Spinal cord (tissue), 9 donors: ENCODE measurements at regions not wholly inside any gene's neighbourhood (a gene's known extent, or its start where the extent isn't known, plus 50 kb on each side); places are given as distances from the start of the nearest gene placed in this dataset.

ENCODE experiments used
- DNase-seq, 6 donors: peaks; one replicate each; pipeline versions ENCODE4 v3.0.0 to v3.0.0-alpha.2; 2013 to 2015; ENCODE audit warnings: low spot score in 6 of 6, low read depth in 4 of 6
- H3K27ac ChIP-seq: one replicate; pipeline ENCODE4 v1.5.1; 2013; ENCODE audit warnings: low read depth, low read length, control low read depth
- H3K27me3 ChIP-seq: one replicate; pipeline ENCODE4 v1.6.1; 2013; ENCODE audit warnings: low read length; ENCODE audit not compliant: control insufficient read depth, insufficient read depth
- H3K36me3 ChIP-seq: one replicate; pipeline ENCODE4 v1.6.1; 2013; ENCODE audit warnings: low read length; ENCODE audit not compliant: control insufficient read depth, insufficient read depth
- H3K4me1 ChIP-seq: one replicate; pipeline ENCODE4 v1.6.1; 2013; ENCODE audit warnings: low read length; ENCODE audit not compliant: control insufficient read depth, insufficient read depth
- H3K4me3 ChIP-seq: one replicate; pipeline ENCODE4 v1.5.1; 2013; ENCODE audit warnings: low read depth, low read length, control low read depth
- H3K9me3 ChIP-seq: one replicate; pipeline ENCODE4 v1.6.1; 2013; ENCODE audit warnings: low read length; ENCODE audit not compliant: control insufficient read depth, insufficient read depth
- WGBS: methylation state at CpG from one replicate; pipeline ENCODE4 v1.1.5; 2013; ENCODE audit warnings: missing lambda C conversion rate; ENCODE audit not compliant: insufficient coverage; 5-methylcytosine and 5-hydroxymethylcytosine counted together
- donor health status: healthy.

- Histone ChIP-seq H3K27ac (no peak overlapping the region), H3K4me1 (no peaks in the 10 kb centered on the region), H3K27me3 (no peaks in the 10 kb centered on the region), H3K9me3 (no peaks in the 10 kb centered on the region), H3K36me3 (no peaks in the 10 kb centered on the region), H3K4me3 (no peak overlapping the region)
- DNase-seq = peak in 1 of 6 donors; percentile 27
- WGBS = 88% methylated on average over 1 of the region's 3 CpGs
Observed at GRCh38 chr15:87209891-87210689, 1046.4 kb downstream of the NTRK3 start.

GRCh38 chr15:87207990-87208580 lies 1048.5 kb downstream of the NTRK3 start:
- DNase-seq = no peak

GRCh38 chr15:87207251-87207650 lies 1049.3 kb downstream of the NTRK3 start:
- WGBS = no CpG with 5 or more reads among the region's 2 CpGs
- no peaks in the 10 kb centered on the region for H3K4me1 ChIP-seq
- H3K9me3 ChIP-seq = no peaks in the 10 kb centered on the region
- no peaks in the 10 kb centered on the region for H3K36me3 ChIP-seq
- H3K27ac ChIP-seq = no peak overlapping the region
- DNase-seq = no peak
- no peak overlapping the region for H3K4me3 ChIP-seq
- H3K27me3 ChIP-seq = no peaks in the 10 kb centered on the region

More at GRCh38 chr15:87207990-87208580, 1048.5 kb downstream of the NTRK3 start:
- no peaks in the 10 kb centered on the region for H3K9me3 ChIP-seq
- no peaks in the 10 kb centered on the region for H3K27me3 ChIP-seq
- H3K36me3 ChIP-seq = no peaks in the 10 kb centered on the region
- H3K4me3 ChIP-seq = no peak overlapping the region
- H3K27ac ChIP-seq = no peak overlapping the region
- no peaks in the 10 kb centered on the region for H3K4me1 ChIP-seq

- DNase-seq = no peak
- H3K27me3 ChIP-seq = no peaks in the 10 kb centered on the region
- no peak overlapping the region for H3K4me3 ChIP-seq
- no peaks in the 10 kb centered on the region for H3K36me3 ChIP-seq
- no peaks in the 10 kb centered on the region for H3K9me3 ChIP-seq
- H3K4me1 ChIP-seq = no peaks in the 10 kb centered on the region
- 100% methylated on average over 1 of the region's 2 CpGs for WGBS
- H3K27ac ChIP-seq = no peak overlapping the region
Observed at GRCh38 chr15:87201986-87202385, 1054.6 kb downstream of the NTRK3 start.

- H3K27me3 ChIP-seq = no peaks in the 10 kb centered on the region
- no peak overlapping the region for H3K27ac ChIP-seq
- no peak for DNase-seq
- no peaks in the 10 kb centered on the region for H3K9me3 ChIP-seq
- no peak overlapping the region for H3K4me3 ChIP-seq
- WGBS = 100% methylated on average over 1 of the region's 2 CpGs
- H3K4me1 ChIP-seq = no peaks in the 10 kb centered on the region
- H3K36me3 ChIP-seq = no peaks in the 10 kb centered on the region
Observed at GRCh38 chr15:87200149-87200548, 1056.4 kb downstream of the NTRK3 start.

- 92% methylated on average over 1 of the region's 3 CpGs for WGBS
- Histone ChIP-seq H3K27ac (no peak overlapping the region), H3K4me3 (no peak overlapping the region), H3K4me1 (no peaks in the 10 kb centered on the region), H3K36me3 (no peaks in the 10 kb centered on the region), H3K9me3 (no peaks in the 10 kb centered on the region), H3K27me3 (no peaks in the 10 kb centered on the region)
- peak in 1 of 6 donors; percentile 70 for DNase-seq
Observed at GRCh38 chr15:87197981-87198380, 1058.6 kb downstream of the NTRK3 start.

- Histone ChIP-seq H3K36me3 (no peaks in the 10 kb centered on the region), H3K9me3 (no peaks in the 10 kb centered on the region), H3K4me3 (no peak overlapping the region), H3K4me1 (no peaks in the 10 kb centered on the region), H3K27ac (no peak overlapping the region), H3K27me3 (no peaks in the 10 kb centered on the region)
- peak in 1 of 6 donors; percentile 27 for DNase-seq
- no CpG with 5 or more reads among the region's 4 CpGs for WGBS
Observed at GRCh38 chr15:87196498-87196897, 1060.0 kb downstream of the NTRK3 start.

- Histone ChIP-seq H3K4me3 (no peak overlapping the region), H3K4me1 (no peaks in the 10 kb centered on the region), H3K27ac (no peak overlapping the region), H3K9me3 (no peaks in the 10 kb centered on the region), H3K36me3 (no peaks in the 10 kb centered on the region), H3K27me3 (no peaks in the 10 kb centered on the region)
- DNase-seq = no peak
- 83% methylated on average over 2 of the region's 6 CpGs for WGBS
Observed at GRCh38 chr15:87193481-87193880, 1063.1 kb downstream of the NTRK3 start.

GRCh38 chr15:87167706-87168105 lies 1088.0 kb downstream of the AGBL1 start:
- Histone ChIP-seq H3K27ac (no peak overlapping the region), H3K4me3 (no peak overlapping the region), H3K27me3 (no peaks in the 10 kb centered on the region), H3K9me3 (no peaks in the 10 kb centered on the region), H3K4me1 (no peaks in the 10 kb centered on the region), H3K36me3 (no peaks in the 10 kb centered on the region)
- DNase-seq = no peak
- WGBS = no CpG with 5 or more reads among the region's 1 CpG

- H3K27ac ChIP-seq = no peak overlapping the region
- H3K4me1 ChIP-seq = no peaks in the 10 kb centered on the region
- no peak for DNase-seq
- no peaks in the 10 kb centered on the region for H3K9me3 ChIP-seq
- H3K36me3 ChIP-seq = no peaks in the 10 kb centered on the region
- no peaks in the 10 kb centered on the region for H3K27me3 ChIP-seq
- no peak overlapping the region for H3K4me3 ChIP-seq
Observed at GRCh38 chr15:87167055-87167454, 1087.4 kb downstream of the AGBL1 start.
